Trophoblast cell (in vitro differentiated cells and primary cell): ENCODE measurements at regions not wholly inside any gene's neighbourhood (a gene's known extent, or its start where the extent isn't known, plus 50 kb on each side); places are given as distances from the start of the nearest gene placed in this dataset.
A peak's percentile ranks its signal among the peaks of the same experiment; 100 is the strongest.

ENCODE experiments used
- DNase-seq, 2 donors: peaks; one replicate each; pipeline ENCODE4 v3.0.0-alpha.2; 2016
- H2AFZ ChIP-seq: 2 replicates; pipeline ENCODE4 v1.6.1; 2013; ENCODE audit warnings: low read length, moderate library complexity, mild to moderate bottlenecking; ENCODE audit not compliant: insufficient read depth, poor library complexity
- H2AK5ac ChIP-seq: 2 replicates; pipeline ENCODE4 v1.6.1; 2013; ENCODE audit warnings: mild to moderate bottlenecking, low read length
- H2BK120ac ChIP-seq: 2 replicates; pipeline ENCODE4 v1.6.1; 2013; ENCODE audit warnings: low read length, mild to moderate bottlenecking, moderate library complexity; ENCODE audit not compliant: insufficient read depth, poor library complexity
- H2BK12ac ChIP-seq: 2 replicates; pipeline ENCODE4 v1.6.1; 2013; ENCODE audit warnings: mild to moderate bottlenecking, low read length, moderate library complexity
- H2BK5ac ChIP-seq: 2 replicates; pipeline ENCODE4 v1.6.1; 2013; ENCODE audit warnings: low read length, low read depth, moderate library complexity, mild to moderate bottlenecking; ENCODE audit not compliant: poor library complexity
- H3K14ac ChIP-seq: 2 replicates; pipeline ENCODE4 v1.6.1; 2013; ENCODE audit warnings: mild to moderate bottlenecking, low read length
- H3K18ac ChIP-seq: 2 replicates; pipeline ENCODE4 v1.6.1; 2013; ENCODE audit warnings: mild to moderate bottlenecking, low read length
- H3K23ac ChIP-seq: 2 replicates; pipeline ENCODE4 v1.6.1; 2013; ENCODE audit warnings: low read length
- H3K27ac ChIP-seq: 2 replicates; pipeline ENCODE4 v1.5.1; 2013; ENCODE audit warnings: low read depth, mild to moderate bottlenecking, inconsistent platforms, low read length, moderate library complexity
- H3K27me3 ChIP-seq: 2 replicates; pipeline ENCODE4 v1.6.1; 2013; ENCODE audit warnings: inconsistent platforms, mild to moderate bottlenecking, low read length, moderate library complexity; ENCODE audit not compliant: insufficient read depth
- H3K36me3 ChIP-seq, 2 experiments: 1 replicate in 1 of 2; 2 replicates in 1 of 2; pipeline ENCODE4 v1.6.1; 2013; ENCODE audit warnings: low read length in 2 of 2, mild to moderate bottlenecking in 2 of 2, moderate library complexity in 1 of 2; ENCODE audit not compliant: insufficient read depth in 2 of 2, control insufficient read depth in 1 of 2
- H3K4ac ChIP-seq: 2 replicates; pipeline ENCODE4 v1.6.1; 2013; ENCODE audit warnings: low read depth, mild to moderate bottlenecking, low read length, moderate library complexity
- H3K4me1 ChIP-seq, 2 experiments: 1 replicate in 1 of 2; 2 replicates in 1 of 2; pipeline ENCODE4 v1.6.1; 2013; ENCODE audit warnings: low read length in 2 of 2, mild to moderate bottlenecking in 2 of 2, moderate library complexity in 1 of 2; ENCODE audit not compliant: insufficient read depth in 2 of 2, control insufficient read depth in 1 of 2
- H3K4me2 ChIP-seq: 2 replicates; pipeline ENCODE4 v1.6.1; 2013; ENCODE audit warnings: inconsistent platforms, mild to moderate bottlenecking, low read length, moderate library complexity
- H3K4me3 ChIP-seq: 2 replicates; pipeline ENCODE4 v1.5.1; 2013; ENCODE audit warnings: mild to moderate bottlenecking, low read depth, low read length, inconsistent platforms
- H3K79me1 ChIP-seq: one replicate; pipeline ENCODE4 v1.6.1; 2013; ENCODE audit warnings: low read length
- H3K79me2 ChIP-seq: 2 replicates; pipeline ENCODE4 v1.6.1; 2013; ENCODE audit warnings: low read length, mild to moderate bottlenecking; ENCODE audit not compliant: control insufficient read depth, insufficient read depth, poor library complexity
- H3K9ac ChIP-seq: 2 replicates; pipeline ENCODE4 v1.6.1; 2013; ENCODE audit warnings: mild to moderate bottlenecking, low read length
- H3K9me3 ChIP-seq: 2 replicates; pipeline ENCODE4 v1.6.1; 2013; ENCODE audit warnings: low read depth, mild to moderate bottlenecking, control low read depth, inconsistent platforms, low read length; ENCODE audit not compliant: insufficient read depth
- H4K12ac ChIP-seq: 2 replicates; pipeline ENCODE4 v1.6.1; 2013; ENCODE audit warnings: low read depth, mild to moderate bottlenecking, low read length, moderate library complexity
- H4K8ac ChIP-seq: 2 replicates; pipeline ENCODE4 v1.6.1; 2013; ENCODE audit warnings: low read depth, mild to moderate bottlenecking, low read length, moderate library complexity
- H4K91ac ChIP-seq: one replicate; pipeline ENCODE4 v1.6.1; 2013; ENCODE audit warnings: low read depth, mild to moderate bottlenecking, low read length, moderate library complexity
- WGBS: extraction: QIAGEN DNeasy Blood & Tissue Kit; methylation state at CpG from one replicate; pipeline ENCODE4 v1.1.7; 2013; ENCODE audit warnings: missing lambda C conversion rate; ENCODE audit not compliant: insufficient read length, insufficient coverage; ENCODE audit errors: extremely low coverage; 5-methylcytosine and 5-hydroxymethylcytosine counted together

DNA sequence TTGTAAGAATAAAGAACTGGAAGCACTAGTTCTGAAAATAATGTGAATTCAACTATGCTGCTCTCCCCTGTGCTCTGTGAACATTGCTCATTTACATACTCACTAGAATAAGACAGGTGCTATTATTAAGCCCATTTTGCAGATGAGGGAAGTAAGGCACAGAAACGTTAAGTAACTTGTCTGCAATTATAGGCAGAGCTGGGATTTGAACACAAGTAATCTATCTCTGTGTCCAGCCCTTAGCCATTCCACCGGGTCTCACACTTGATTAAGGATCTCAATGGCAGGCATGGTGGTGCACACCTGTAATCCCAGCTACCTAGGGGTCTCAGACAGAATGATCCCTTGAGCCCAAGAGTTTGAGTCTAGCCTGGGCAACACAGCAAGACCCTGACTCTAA, 357.7 kb downstream of the CD83 start:
- no peak overlapping the region for H3K27ac ChIP-seq
- no peak overlapping the region for H4K12ac ChIP-seq
- H3K9ac ChIP-seq = no peak overlapping the region
- H2BK12ac ChIP-seq = no peak overlapping the region
- H3K79me1 ChIP-seq = no peaks in the 10 kb centered on the region
- H2AFZ ChIP-seq = no peak overlapping the region
- no peaks in the 10 kb centered on the region for H3K79me2 ChIP-seq
- no peaks in the 10 kb centered on the region for H3K36me3 ChIP-seq
- no peak overlapping the region for H2BK120ac ChIP-seq
- H3K4ac ChIP-seq = no peak overlapping the region
- H3K4me1 ChIP-seq = no peaks in the 10 kb centered on the region
- no peaks in the 10 kb centered on the region for H3K27me3 ChIP-seq
- no peak for DNase-seq
- no peak overlapping the region for H4K91ac ChIP-seq
- H3K18ac ChIP-seq = no peak overlapping the region
- H3K4me2 ChIP-seq = no peak overlapping the region
- peaks cover 5% of the 10 kb centered on the region for H3K9me3 ChIP-seq
- no peak overlapping the region for H2BK5ac ChIP-seq
- no CpG with 5 or more reads among the region's 2 CpGs for WGBS
- H2AK5ac ChIP-seq = no peak overlapping the region
- no peak overlapping the region for H3K14ac ChIP-seq
- no peak overlapping the region for H3K23ac ChIP-seq
- H4K8ac ChIP-seq = no peak overlapping the region
- no peak overlapping the region for H3K4me3 ChIP-seq

DNA sequence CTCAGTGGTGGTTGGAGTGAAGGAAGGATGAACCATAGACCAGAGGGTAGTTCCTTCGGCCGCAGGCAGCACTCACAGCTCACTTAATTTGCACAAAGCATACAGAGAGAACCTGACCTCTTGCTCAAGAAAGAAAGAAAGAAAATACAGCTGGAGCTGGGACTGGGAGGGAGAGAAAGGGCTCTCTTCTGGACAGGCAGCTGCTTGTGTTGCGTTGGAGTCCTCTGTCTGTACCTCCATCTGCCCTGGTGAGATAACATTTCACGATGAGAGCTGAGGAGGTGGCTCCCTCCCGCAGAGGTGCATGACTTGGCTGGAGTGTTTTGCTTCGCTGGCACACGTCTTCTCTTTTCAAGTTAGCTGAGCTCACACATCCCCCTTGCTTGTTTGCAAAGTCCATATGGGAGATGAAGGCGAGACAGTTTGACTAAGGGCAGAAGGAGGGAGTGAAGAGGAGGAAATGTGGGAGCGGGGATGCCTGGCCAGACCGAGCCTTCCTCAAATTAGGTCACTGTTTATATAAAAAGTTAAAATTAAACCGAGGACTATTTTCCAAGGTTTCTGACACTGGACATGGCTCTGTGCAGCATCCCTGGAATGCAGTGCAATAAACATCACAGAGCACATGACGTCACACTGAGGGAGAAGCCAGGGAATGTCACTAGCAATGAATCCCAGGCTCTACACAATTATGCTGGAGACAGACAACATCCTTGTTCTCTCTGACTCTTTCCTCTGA, 359.4 kb downstream of the CD83 start:
- Histone ChIP-seq H2BK5ac (no peak overlapping the region), H3K9me3 (peaks cover 5% of the 10 kb centered on the region), H2AFZ (no peak overlapping the region), H3K79me2 (no peaks in the 10 kb centered on the region), H3K4ac (no peak overlapping the region), H3K4me1 (no peaks in the 10 kb centered on the region), H3K4me2 (no peak overlapping the region), H3K14ac (no peak overlapping the region), H2AK5ac (no peak overlapping the region), H4K12ac (no peak overlapping the region), H3K79me1 (no peaks in the 10 kb centered on the region), H2BK12ac (no peak overlapping the region), H4K91ac (no peak overlapping the region), H3K9ac (no peak overlapping the region), H3K4me3 (no peak overlapping the region), H3K18ac (no peak overlapping the region), H4K8ac (no peak overlapping the region), H3K23ac (no peak overlapping the region), H3K27ac (no peak overlapping the region), H3K36me3 (no peaks in the 10 kb centered on the region), H2BK120ac (no peak overlapping the region), H3K27me3 (no peaks in the 10 kb centered on the region)
- DNase-seq = peak in 1 of 2 donors; percentile 57
- WGBS = no CpG with 5 or more reads among the region's 12 CpGs

DNA sequence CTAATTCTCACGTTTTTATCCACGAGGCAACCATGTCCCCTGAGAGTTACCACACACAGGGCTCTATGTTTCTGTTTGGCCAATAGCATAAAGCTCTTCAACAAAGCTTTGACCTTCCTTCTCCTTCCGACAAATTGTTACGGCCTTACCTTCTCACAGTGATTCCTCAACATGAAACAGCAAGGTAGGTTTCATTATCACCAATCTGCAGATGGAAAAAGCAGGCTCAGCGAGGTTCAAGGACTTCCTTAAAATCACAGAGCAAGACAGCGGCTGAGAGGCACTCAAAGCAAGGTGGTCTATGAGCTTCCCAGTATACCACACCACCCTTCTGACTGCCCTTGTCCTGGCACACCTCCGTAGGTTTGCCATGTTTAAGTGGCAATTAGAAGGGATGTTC, 360.0 kb downstream of the CD83 start:
- peaks cover 5% of the 10 kb centered on the region for H3K9me3 ChIP-seq
- no peak overlapping the region for H2BK5ac ChIP-seq
- no peak overlapping the region for H3K14ac ChIP-seq
- no peak overlapping the region for H3K27ac ChIP-seq
- no peak overlapping the region for H2BK12ac ChIP-seq
- no peak overlapping the region for H3K23ac ChIP-seq
- H3K27me3 ChIP-seq = no peaks in the 10 kb centered on the region
- no peak overlapping the region for H2AK5ac ChIP-seq
- WGBS = no CpG with 5 or more reads among the region's 7 CpGs
- DNase-seq = no peak
- no peaks in the 10 kb centered on the region for H3K79me2 ChIP-seq
- no peaks in the 10 kb centered on the region for H3K4me1 ChIP-seq
- H4K91ac ChIP-seq = no peak overlapping the region
- no peak overlapping the region for H4K12ac ChIP-seq
- H3K4me2 ChIP-seq = no peak overlapping the region
- no peak overlapping the region for H2AFZ ChIP-seq
- H3K9ac ChIP-seq = no peak overlapping the region
- H3K4me3 ChIP-seq = no peak overlapping the region
- no peak overlapping the region for H3K4ac ChIP-seq
- no peak overlapping the region for H4K8ac ChIP-seq
- no peaks in the 10 kb centered on the region for H3K79me1 ChIP-seq
- no peak overlapping the region for H3K18ac ChIP-seq
- no peak overlapping the region for H2BK120ac ChIP-seq
- H3K36me3 ChIP-seq = no peaks in the 10 kb centered on the region

DNA sequence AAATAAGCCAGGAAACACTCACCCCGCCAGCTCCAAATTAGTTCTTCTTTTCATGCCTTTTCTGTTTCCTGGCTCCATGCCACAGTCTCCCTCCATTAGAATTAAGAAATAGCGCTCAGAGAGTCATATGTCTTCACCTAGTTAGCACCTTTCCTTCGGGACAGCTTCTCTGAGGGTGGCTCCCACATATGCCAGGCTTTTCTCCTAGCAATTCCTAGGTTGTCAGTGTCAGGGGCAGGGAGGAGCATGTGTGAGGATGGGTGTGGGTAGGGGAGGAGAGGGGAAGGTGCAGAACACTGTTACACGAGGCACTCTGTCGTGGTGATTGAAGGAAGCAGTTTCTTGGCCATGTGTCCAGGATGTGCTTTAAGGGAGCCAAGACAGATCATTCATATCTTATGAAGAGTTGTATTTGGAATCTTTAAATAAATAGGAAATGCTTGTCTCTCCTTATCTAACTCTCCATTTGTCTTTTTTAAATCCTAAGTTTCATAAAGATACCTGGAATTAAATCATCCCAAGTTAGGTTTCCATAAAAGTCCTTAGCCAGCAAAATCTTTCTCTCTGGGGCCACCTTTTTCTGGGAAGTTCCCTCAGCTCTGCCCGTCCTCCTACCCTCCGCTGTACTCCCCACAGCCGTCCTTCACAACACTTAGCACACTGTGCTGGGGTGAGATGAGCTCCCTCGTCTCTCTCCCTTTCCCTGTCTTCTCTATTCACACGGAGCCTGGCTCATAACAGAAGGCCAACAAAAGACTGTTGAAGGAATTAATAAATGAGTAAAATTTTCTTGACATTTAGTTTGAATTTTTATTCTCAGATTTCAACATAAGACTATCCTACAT, 361.0 kb downstream of the CD83 start:
- no peak overlapping the region for H3K4me2 ChIP-seq
- no peak overlapping the region for H2AK5ac ChIP-seq
- no CpG with 5 or more reads among the region's 10 CpGs for WGBS
- H2BK5ac ChIP-seq = no peak overlapping the region
- no peaks in the 10 kb centered on the region for H3K36me3 ChIP-seq
- H3K4ac ChIP-seq = no peak overlapping the region
- H3K79me2 ChIP-seq = no peaks in the 10 kb centered on the region
- no peak overlapping the region for H4K91ac ChIP-seq
- H3K4me1 ChIP-seq = no peaks in the 10 kb centered on the region
- no peak for DNase-seq
- no peak overlapping the region for H3K18ac ChIP-seq
- no peak overlapping the region for H3K14ac ChIP-seq
- H3K9me3 ChIP-seq = peaks cover 5% of the 10 kb centered on the region
- no peak overlapping the region for H4K8ac ChIP-seq
- H4K12ac ChIP-seq = no peak overlapping the region
- H2BK120ac ChIP-seq = no peak overlapping the region
- H3K9ac ChIP-seq = no peak overlapping the region
- H3K4me3 ChIP-seq = no peak overlapping the region
- no peak overlapping the region for H3K27ac ChIP-seq
- no peaks in the 10 kb centered on the region for H3K79me1 ChIP-seq
- no peaks in the 10 kb centered on the region for H3K27me3 ChIP-seq
- H3K23ac ChIP-seq = no peak overlapping the region
- H2AFZ ChIP-seq = no peak overlapping the region
- H2BK12ac ChIP-seq = no peak overlapping the region
